Endodermal cell (in vitro differentiated cells): ENCODE measurements at regions not wholly inside any gene's neighbourhood (a gene's known extent, or its start where the extent isn't known, plus 50 kb on each side); places are given as distances from the start of the nearest gene placed in this dataset.

ENCODE experiments used
- DNase-seq: peaks from one replicate; pipeline ENCODE4 v3.0.0-alpha.2; 2017
- H3K27ac ChIP-seq: 2 replicates; pipeline ENCODE4 v1.5.1; 2013; ENCODE audit warnings: mild to moderate bottlenecking, low read depth, low read length, moderate library complexity
- H3K27me3 ChIP-seq: 2 replicates; pipeline ENCODE4 v1.6.1; 2013; ENCODE audit warnings: mild to moderate bottlenecking, low read length, moderate library complexity; ENCODE audit not compliant: insufficient read depth, control insufficient read depth, poor library complexity, severe bottlenecking
- H3K36me3 ChIP-seq: 2 replicates; pipeline ENCODE4 v1.7.0; 2013; ENCODE audit warnings: mild to moderate bottlenecking, low read length, moderate library complexity; ENCODE audit not compliant: control insufficient read depth, insufficient read depth
- H3K4me1 ChIP-seq: one replicate; pipeline ENCODE4 v1.7.0; 2013; ENCODE audit warnings: low read length; ENCODE audit not compliant: control insufficient read depth, insufficient read depth
- H3K4me3 ChIP-seq: 2 replicates; pipeline ENCODE4 v1.5.1; 2013; ENCODE audit warnings: mild to moderate bottlenecking, low read length, moderate library complexity
- H3K9ac ChIP-seq: 2 replicates; pipeline ENCODE4 v1.6.1; 2013; ENCODE audit warnings: mild to moderate bottlenecking, low read length, moderate library complexity; ENCODE audit not compliant: poor library complexity, severe bottlenecking; ENCODE audit errors: extremely low read depth
- H3K9me3 ChIP-seq: 2 replicates; pipeline ENCODE4 v1.6.1; 2013; ENCODE audit warnings: mild to moderate bottlenecking, low read length, moderate library complexity; ENCODE audit not compliant: control insufficient read depth
- H3K27ac Mint-ChIP-seq: 2 replicates; pipeline ENCODE4 v1.8.0; 2020; ENCODE audit warnings: mixed read lengths
- H3K27me3 Mint-ChIP-seq: 2 replicates; pipeline ENCODE4 v1.8.0; 2021; ENCODE audit warnings: mild to moderate bottlenecking, mixed read lengths; ENCODE audit not compliant: insufficient read depth
- H3K36me3 Mint-ChIP-seq: 2 replicates; pipeline ENCODE4 v1.8.0; 2020; ENCODE audit warnings: low read depth, mixed read lengths
- H3K4me1 Mint-ChIP-seq: 2 replicates; pipeline ENCODE4 v1.8.0; 2020; ENCODE audit warnings: mixed read lengths
- H3K4me3 Mint-ChIP-seq: 2 replicates; pipeline ENCODE4 v1.8.0; 2020; ENCODE audit warnings: mild to moderate bottlenecking, moderate library complexity, mixed read lengths
- H3K9me3 Mint-ChIP-seq: 2 replicates; pipeline ENCODE4 v1.8.0; 2020; ENCODE audit warnings: mild to moderate bottlenecking, mixed read lengths
- WGBS, 2 experiments: methylation state at CpG; one replicate each; pipeline versions ENCODE4 v1.1.5 to v1.1.7; 2013; ENCODE audit warnings: missing lambda C conversion rate in 2 of 2, mixed read lengths in 1 of 2; ENCODE audit not compliant: insufficient coverage in 1 of 2, insufficient read length in 1 of 2; 5-methylcytosine and 5-hydroxymethylcytosine counted together
- TF ChIP-seq, protein P1 (sequence below): fragments of 200-600 bp; sonication (generic); conservative IDR thresholded peaks from 2 replicates; pipeline ENCODE4 v1.5.0; 2021; ENCODE audit warnings: antibody characterized with exemption, mild to moderate bottlenecking

DNA sequence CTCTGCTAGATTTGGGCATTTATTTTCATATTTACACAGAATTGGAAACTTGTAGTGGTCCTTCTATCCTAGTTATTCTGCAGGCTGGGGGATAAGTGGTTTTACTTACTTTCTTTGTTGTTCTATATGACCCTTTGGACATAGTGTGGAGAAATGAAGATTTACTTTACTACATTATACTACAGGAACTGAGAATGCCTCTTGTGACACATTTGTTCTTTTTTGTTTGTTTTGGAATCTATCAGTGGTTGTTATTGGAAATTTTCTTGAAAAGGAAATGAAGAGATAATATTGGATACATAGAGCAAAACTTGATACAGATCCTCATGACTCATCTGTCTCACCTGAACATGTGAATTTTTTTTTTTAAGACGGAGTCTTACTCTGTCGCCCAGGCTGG, 146.1 kb upstream of the DPYD start:
- H3K4me3 Mint-ChIP-seq = no peak overlapping the region
- Histone ChIP-seq H3K9me3 (no peaks in the 10 kb centered on the region), H3K27ac (no peak overlapping the region), H3K27me3 (no peaks in the 10 kb centered on the region), H3K4me1 (no peaks in the 10 kb centered on the region), H3K36me3 (no peaks in the 10 kb centered on the region), H3K4me3 (no peak overlapping the region), H3K9ac (no peak overlapping the region)
- 71 to 93% methylated on average over 2 of the region's 2 CpGs for WGBS, 2 experiments
- no peaks in the 10 kb centered on the region for H3K27me3 Mint-ChIP-seq
- no peak for DNase-seq
- H3K27ac Mint-ChIP-seq = no peak overlapping the region
- H3K4me1 Mint-ChIP-seq = no peaks in the 10 kb centered on the region
- TF ChIP-seq, protein P1, sequence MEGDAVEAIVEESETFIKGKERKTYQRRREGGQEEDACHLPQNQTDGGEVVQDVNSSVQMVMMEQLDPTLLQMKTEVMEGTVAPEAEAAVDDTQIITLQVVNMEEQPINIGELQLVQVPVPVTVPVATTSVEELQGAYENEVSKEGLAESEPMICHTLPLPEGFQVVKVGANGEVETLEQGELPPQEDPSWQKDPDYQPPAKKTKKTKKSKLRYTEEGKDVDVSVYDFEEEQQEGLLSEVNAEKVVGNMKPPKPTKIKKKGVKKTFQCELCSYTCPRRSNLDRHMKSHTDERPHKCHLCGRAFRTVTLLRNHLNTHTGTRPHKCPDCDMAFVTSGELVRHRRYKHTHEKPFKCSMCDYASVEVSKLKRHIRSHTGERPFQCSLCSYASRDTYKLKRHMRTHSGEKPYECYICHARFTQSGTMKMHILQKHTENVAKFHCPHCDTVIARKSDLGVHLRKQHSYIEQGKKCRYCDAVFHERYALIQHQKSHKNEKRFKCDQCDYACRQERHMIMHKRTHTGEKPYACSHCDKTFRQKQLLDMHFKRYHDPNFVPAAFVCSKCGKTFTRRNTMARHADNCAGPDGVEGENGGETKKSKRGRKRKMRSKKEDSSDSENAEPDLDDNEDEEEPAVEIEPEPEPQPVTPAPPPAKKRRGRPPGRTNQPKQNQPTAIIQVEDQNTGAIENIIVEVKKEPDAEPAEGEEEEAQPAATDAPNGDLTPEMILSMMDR = no peak
- H3K36me3 Mint-ChIP-seq = no peaks in the 10 kb centered on the region
- no peaks in the 10 kb centered on the region for H3K9me3 Mint-ChIP-seq

DNA sequence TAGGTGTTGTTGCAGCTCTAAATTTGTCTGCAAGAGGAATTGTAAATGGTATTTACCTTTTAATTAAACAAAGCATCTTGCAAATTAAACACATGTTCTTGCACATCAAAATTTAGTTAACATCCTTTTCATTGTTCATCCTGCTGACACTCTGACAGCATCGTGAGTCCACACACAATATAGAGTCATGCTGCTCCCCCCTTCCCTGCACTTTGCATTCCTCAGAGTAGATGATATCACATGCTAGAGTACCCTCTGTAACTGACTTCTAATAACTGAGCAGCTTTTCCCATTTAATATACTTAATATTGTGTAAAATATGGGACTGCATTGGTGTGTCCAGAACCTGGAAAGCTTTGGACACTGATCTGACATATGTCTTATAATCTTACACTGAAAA, 138.8 kb upstream of the DPYD start:
- no peak overlapping the region for H3K4me3 ChIP-seq
- H3K9ac ChIP-seq = no peak overlapping the region
- Mint-ChIP-seq H3K4me3 (no peak overlapping the region), H3K27me3 (peaks cover 17% of the 10 kb centered on the region), H3K27ac (no peak overlapping the region), H3K4me1 (no peaks in the 10 kb centered on the region), H3K9me3 (no peaks in the 10 kb centered on the region), H3K36me3 (no peaks in the 10 kb centered on the region)
- H3K4me1 ChIP-seq = no peaks in the 10 kb centered on the region
- TF ChIP-seq, protein P1 = no peak
- H3K9me3 ChIP-seq = no peaks in the 10 kb centered on the region
- no peak for DNase-seq
- H3K36me3 ChIP-seq = no peaks in the 10 kb centered on the region
- H3K27me3 ChIP-seq = peaks cover 7% of the 10 kb centered on the region
- WGBS, 2 experiments = 50 to 89% methylated on average over 1 of the region's 1 CpG
- no peak overlapping the region for H3K27ac ChIP-seq

DNA sequence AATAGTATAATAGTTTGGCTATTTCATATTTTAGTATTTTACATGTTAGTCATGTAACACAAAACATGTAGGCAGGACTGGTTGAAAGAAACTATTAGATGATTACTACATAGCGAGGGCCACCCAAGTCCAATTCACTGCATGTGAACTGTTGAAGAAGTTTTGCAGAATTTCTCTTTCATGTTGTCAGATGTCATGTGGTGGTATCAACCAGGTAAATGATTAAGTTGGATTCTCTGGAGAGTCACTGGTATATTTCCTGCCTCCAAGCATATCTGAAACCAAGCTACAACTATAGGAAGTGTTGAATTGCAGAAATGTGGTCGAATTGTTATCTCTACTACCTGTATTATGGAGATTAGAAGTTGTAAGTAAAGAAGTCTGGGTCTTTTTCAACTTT, 137.8 kb upstream of the DPYD start:
- Mint-ChIP-seq H3K9me3 (no peaks in the 10 kb centered on the region), H3K4me3 (no peak overlapping the region), H3K36me3 (no peaks in the 10 kb centered on the region), H3K27me3 (peaks cover 22% of the 10 kb centered on the region), H3K4me1 (no peaks in the 10 kb centered on the region), H3K27ac (no peak overlapping the region)
- Histone ChIP-seq H3K27ac (no peak overlapping the region), H3K36me3 (no peaks in the 10 kb centered on the region), H3K9me3 (no peaks in the 10 kb centered on the region), H3K9ac (no peak overlapping the region), H3K27me3 (peaks cover 13% of the 10 kb centered on the region), H3K4me1 (no peaks in the 10 kb centered on the region), H3K4me3 (no peak overlapping the region)
- DNase-seq = no peak
- TF ChIP-seq, protein P1 = no peak
- 77 to 100% methylated on average over 1 to 2 of the region's 2 CpGs for WGBS, 2 experiments
